Ammon's horn (tissue), 1 donor: ENCODE measurements at regions not wholly inside any gene's neighbourhood (a gene's known extent, or its start where the extent isn't known, plus 50 kb on each side); places are given as distances from the start of the nearest gene placed in this dataset.

Experiments
- DNase-seq: peaks from one replicate; pipeline ENCODE4 v3.0.0-alpha.2; 2016; ENCODE audit warnings: low spot score

GRCh38 chr14:27386391-27386790, 788.6 kb upstream of the NOVA1 start:
- no peak for DNase-seq

- DNase-seq, result no peak
These were observed 789.6 kb upstream of the NOVA1 start for GRCh38 chr14:27387463-27387862.

DNA sequence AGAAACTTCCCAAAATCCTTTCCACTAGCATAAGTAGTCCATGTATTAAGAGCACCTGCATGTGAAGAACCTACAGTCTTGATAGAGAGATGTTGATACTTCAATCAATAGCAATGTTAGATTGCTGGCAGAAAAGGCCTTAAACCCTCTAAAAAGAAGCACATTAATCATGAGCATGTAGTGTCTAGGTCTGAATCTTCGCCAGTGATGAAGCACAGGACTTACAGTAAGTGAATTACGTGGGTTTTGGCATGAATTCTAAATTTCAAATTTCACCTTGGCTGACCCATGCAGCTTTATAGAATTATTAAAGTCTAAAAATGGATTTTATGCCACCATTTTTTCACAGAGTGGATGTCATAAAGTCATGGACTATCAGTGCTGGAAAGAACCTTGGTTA, 791.6 kb upstream of the NOVA1 start:
- no peak for DNase-seq

GRCh38 chr14:27390155-27390554, 792.3 kb upstream of the NOVA1 start:
- no peak for DNase-seq

DNA sequence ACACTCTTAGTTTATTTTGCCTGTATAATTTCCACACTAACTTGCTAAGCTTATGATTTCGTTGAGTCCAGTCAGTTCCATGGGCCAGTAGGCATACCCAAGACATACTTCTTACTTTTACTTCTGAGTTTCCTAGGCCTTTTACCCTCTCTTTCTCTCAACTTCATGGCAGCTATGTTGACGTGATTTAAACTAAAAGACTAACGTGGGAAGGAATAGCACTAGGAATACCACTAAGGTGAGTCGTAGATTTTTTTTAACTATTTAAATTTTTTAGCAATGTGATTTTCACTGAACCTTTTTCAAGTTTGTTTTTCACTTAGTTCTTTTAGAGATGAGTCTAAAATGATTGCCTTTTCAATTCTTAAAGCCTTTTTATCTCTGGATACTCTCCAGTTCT, 793.5 kb upstream of the NOVA1 start:
- DNase-seq, result no peak

GRCh38 chr14:27392153-27392552, 794.3 kb upstream of the NOVA1 start:
- no peak for DNase-seq

DNA sequence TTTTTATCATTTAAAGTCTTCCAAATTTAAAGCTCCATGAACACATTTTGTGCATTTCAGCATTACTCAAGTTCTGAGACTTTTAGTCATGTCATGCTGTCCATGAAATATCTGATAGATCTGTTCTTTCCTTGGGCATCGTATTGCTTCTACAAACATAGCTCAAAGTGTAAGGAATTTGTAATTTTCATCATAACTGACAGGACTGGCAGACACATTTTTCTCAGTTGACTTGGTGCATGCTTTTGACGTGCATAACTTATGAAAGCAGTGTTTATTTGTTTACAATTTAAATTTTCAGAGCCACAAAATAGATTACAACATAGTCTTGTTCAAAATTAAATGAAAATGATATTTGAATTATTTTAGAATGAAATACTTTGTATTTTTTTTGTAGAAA, 812.1 kb upstream of the NOVA1 start:
- DNase-seq, result no peak

GRCh38 chr14:27410981-27411380, 813.1 kb upstream of the NOVA1 start:
- DNase-seq, result no peak

GRCh38 chr14:27427796-27428195, 830.0 kb upstream of the NOVA1 start:
- DNase-seq, result no peak

DNA sequence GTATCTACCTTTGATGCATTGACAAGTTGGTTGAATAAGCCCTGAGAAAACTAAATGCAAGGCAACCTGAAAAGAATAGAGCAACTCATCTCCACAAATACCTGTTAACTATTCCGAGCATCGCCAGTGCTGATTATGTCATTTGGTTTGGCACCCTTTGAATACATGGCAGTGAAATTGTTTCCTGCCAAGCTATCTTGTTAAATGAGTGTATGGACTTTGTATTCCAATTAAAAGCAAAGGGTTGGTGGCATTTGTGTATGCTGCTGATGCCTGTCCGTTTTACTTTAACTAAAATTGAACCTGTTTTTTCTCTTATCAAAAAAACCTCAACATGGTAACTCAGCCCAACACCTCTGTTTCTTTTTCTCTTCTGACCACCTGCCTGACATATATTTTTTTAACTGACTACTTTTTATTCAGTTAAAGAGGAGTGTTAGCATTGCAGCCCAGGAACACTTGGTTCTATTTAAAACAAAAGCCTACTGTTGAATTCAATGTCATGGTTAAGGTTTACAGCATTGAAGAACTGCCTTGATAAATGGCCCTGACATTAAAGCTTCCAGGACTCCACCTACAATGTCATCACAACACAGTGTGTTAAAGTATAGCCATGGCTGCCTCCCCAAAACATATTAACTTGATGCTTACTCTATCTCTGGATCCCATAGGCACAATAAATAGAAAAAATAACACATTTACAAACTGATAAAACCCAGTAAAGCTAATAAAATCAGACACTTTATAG, 838.3 kb upstream of the NOVA1 start:
- DNase-seq, result no peak

- DNase-seq, result no peak
These were observed 886.8 kb upstream of the NOVA1 start for GRCh38 chr14:27484633-27485032.

- DNase-seq, result no peak
These were observed 887.4 kb upstream of the NOVA1 start for GRCh38 chr14:27485193-27485592.

- DNase-seq, result no peak
These were observed 908.4 kb upstream of the NOVA1 start for GRCh38 chr14:27506272-27506671.

- DNase-seq, result peak; percentile 32
These were observed 930.5 kb upstream of the NOVA1 start for GRCh38 chr14:27528328-27528727.

GRCh38 chr14:27536748-27537147, 938.9 kb upstream of the NOVA1 start:
- DNase-seq, result no peak

DNA sequence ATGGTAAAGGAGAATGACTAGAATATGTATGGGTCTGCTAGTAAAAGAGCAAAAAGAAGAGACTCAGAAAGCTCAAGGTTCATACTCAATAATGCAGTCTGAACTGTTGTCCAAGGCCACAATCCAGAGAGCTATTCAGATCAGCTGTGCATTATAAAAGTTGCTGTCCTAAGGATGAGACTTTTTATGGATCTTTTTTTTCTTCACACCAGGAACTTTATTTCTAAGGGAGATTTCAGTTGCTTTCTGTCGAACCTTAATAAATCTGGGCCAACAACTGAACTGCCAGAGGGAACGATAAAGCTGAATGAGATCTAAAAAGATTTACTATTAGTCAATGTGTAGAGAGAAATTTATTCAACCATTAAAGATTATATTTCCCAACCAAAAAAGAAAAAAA, 948.3 kb upstream of the NOVA1 start:
- DNase-seq, result no peak

GRCh38 chr14:27553790-27554189, 956.0 kb upstream of the NOVA1 start:
- peak; percentile 13 for DNase-seq

GRCh38 chr14:27557445-27557844, 959.6 kb upstream of the NOVA1 start:
- DNase-seq, result no peak

DNA sequence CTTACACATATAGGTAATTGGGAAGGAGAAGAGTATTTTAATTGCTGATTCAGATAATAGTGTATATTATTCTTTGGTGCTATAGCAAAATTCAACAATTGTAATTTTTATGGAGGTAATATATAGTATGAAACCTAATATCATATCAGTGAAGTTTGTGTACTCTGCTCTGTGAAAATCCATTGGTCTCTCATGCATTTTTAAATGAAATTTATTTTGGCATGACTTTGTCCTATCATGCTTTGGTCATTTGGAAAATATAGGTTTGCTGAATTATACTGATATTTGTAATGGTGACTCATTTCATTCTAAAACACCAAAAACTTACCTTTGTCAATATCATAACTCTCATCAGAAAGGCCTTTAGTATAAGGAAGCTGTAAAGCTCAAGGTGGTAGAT, 962.0 kb upstream of the NOVA1 start:
- no peak for DNase-seq

GRCh38 chr14:27566843-27567382, 969.1 kb upstream of the NOVA1 start:
- no peak for DNase-seq

DNA sequence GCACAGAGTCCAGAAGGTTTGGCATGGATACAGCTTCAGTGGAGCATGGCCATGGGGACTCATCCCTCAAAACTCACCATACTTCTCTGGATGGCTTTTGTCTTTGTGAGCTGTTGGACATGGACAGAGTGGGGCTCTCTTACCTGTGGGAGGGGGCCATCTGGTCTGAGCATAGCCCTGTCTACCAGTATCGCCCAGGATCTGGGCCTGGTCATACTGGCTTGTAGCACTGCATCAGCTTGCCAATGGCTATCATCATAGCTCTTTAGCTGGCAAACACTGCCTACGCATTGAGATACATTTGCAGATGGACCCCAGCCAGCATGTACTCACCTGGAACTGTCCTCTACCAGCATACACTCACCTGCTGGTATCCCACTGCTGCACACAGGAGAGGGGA, 975.2 kb upstream of the NOVA1 start:
- no peak for DNase-seq

- DNase-seq, result no peak
These were observed 989.3 kb upstream of the NOVA1 start for GRCh38 chr14:27587103-27587502.

DNA sequence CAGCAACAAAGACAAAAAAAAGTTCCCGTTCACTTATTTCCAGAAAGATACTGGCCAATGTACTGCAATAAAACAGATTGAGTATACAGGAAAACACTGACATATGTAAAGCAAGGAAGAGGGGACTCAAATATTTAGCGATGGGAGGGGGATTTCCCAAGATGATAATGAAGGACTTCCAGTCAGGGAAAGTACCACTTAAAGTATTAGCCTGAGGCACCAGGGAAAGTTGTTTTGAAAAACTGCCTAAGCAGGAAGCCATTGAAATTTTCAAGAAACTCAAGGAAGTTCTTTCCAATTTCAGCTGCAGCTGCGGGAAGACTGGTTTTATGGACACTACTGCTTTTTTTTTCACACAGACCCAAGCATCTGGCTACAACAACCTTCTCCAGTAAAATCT, 1007.4 kb upstream of the NOVA1 start:
- no peak for DNase-seq

DNA sequence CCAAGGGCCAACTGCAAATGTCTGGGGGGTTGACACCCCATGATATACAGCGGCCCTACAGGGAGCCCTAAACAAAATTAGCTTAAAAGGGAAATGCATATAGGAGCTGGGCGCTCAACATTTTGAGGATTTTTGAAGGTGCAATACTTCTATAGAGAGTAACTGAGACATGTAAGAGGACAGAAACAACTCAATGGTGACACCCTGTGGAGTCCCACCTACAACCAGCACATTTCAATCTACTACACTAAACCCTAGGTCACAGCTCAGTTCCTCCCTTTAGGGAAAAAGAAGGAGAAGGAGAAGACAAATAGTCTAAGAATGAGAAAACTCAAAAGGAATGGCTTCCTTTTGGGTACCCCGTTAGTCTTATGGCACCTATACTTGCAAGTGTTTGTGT, 1010.5 kb upstream of the NOVA1 start:
- DNase-seq, result no peak
